ENCODE measurements at regions not wholly inside any gene's neighbourhood (a gene's known extent, or its start where the extent isn't known, plus 50 kb on each side); places are given as distances from the start of the nearest gene placed in this dataset.

- DNase-seq (ENCODE audit: extremely low read depth, low read depth): no peak
- TF ChIP-seq CTCF (IDR thresholded peaks at IDR 0.05; ENCODE audit: low read depth, low read length, missing control alignments): no peak
Measured at GRCh38 chr3:132978464-132978863, 59.7 kb upstream of the TMEM108 start.

GRCh38 chr3:132974097-132974496, 64.1 kb upstream of the TMEM108 start:
- no peak overlapping the region for H3K4me3 ChIP-seq (replicated peaks; ENCODE audit: low read depth, low read length)
- no peak for DNase-seq (ENCODE audit: extremely low read depth, low read depth)
- TF ChIP-seq CTCF (IDR thresholded peaks at IDR 0.05; ENCODE audit: low read depth, low read length, missing control alignments): no peak

More at GRCh38 chr3:132978464-132978863, 59.7 kb upstream of the TMEM108 start:
- no peak overlapping the region for H3K4me3 ChIP-seq (replicated peaks; ENCODE audit: low read depth, low read length)

GRCh38 chr3:132973441-132973840, 64.8 kb upstream of the TMEM108 start:
- DNase-seq (ENCODE audit: extremely low read depth, low read depth): no peak
- no peak for TF ChIP-seq CTCF (IDR thresholded peaks at IDR 0.05; ENCODE audit: low read depth, low read length, missing control alignments)

GRCh38 chr3:132972333-132972732, 65.9 kb upstream of the TMEM108 start:
- no peak for DNase-seq (ENCODE audit: extremely low read depth, low read depth)
- no peak for TF ChIP-seq CTCF (IDR thresholded peaks at IDR 0.05; ENCODE audit: low read depth, low read length, missing control alignments)
- H3K4me3 ChIP-seq (replicated peaks; ENCODE audit: low read depth, low read length): no peak overlapping the region

More at GRCh38 chr3:132973441-132973840, 64.8 kb upstream of the TMEM108 start:
- no peak overlapping the region for H3K4me3 ChIP-seq (replicated peaks; ENCODE audit: low read depth, low read length)

- no peak overlapping the region for H3K4me3 ChIP-seq (replicated peaks; ENCODE audit: low read depth, low read length)
- TF ChIP-seq CTCF (IDR thresholded peaks at IDR 0.05; ENCODE audit: low read depth, low read length, missing control alignments): no peak
- no peak for DNase-seq (ENCODE audit: extremely low read depth, low read depth)
Measured at GRCh38 chr3:132966374-132966773, 71.8 kb upstream of the TMEM108 start.

GRCh38 chr3:132964266-132964665, 73.9 kb upstream of the TMEM108 start:
- no peak overlapping the region for H3K4me3 ChIP-seq (replicated peaks; ENCODE audit: low read depth, low read length)
- no peak for TF ChIP-seq CTCF (IDR thresholded peaks at IDR 0.05; ENCODE audit: low read depth, low read length, missing control alignments)
- DNase-seq (ENCODE audit: extremely low read depth, low read depth): no peak

GRCh38 chr3:132963786-132964185, 74.4 kb upstream of the TMEM108 start:
- DNase-seq (ENCODE audit: extremely low read depth, low read depth): no peak
- H3K4me3 ChIP-seq (replicated peaks; ENCODE audit: low read depth, low read length): no peak overlapping the region
- TF ChIP-seq CTCF (IDR thresholded peaks at IDR 0.05; ENCODE audit: low read depth, low read length, missing control alignments): no peak

All from HFF-Myc (cell line).